ENCODE measurements at regions not wholly inside any gene's neighbourhood (a gene's known extent, or its start where the extent isn't known, plus 50 kb on each side); places are given as distances from the start of the nearest gene placed in this dataset.
"Not testable (repeated sequence)": the region's sequence is repeated elsewhere in the genome, so short reads cannot be mapped to it uniquely, and the experiment has no call there.

DNA sequence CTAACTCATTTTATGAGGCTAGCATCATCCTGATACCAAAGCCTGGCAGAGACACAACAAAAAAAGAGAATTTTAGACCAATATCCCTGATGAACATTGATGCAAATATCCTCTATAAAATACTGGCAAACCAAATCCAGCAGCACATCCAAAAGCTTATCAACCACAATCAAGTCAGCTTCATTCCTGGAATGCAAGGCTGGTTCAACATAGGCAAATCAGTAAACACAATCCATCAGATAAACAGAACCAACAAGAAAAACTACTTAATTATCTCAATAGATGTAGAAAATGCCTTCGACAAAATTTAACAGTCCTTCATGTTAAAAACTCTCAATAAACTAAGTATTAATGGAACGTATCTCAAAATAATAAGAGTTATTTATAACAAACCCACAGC, 433.3 kb downstream of the TFEC start:
- TF ChIP-seq, protein P1, sequence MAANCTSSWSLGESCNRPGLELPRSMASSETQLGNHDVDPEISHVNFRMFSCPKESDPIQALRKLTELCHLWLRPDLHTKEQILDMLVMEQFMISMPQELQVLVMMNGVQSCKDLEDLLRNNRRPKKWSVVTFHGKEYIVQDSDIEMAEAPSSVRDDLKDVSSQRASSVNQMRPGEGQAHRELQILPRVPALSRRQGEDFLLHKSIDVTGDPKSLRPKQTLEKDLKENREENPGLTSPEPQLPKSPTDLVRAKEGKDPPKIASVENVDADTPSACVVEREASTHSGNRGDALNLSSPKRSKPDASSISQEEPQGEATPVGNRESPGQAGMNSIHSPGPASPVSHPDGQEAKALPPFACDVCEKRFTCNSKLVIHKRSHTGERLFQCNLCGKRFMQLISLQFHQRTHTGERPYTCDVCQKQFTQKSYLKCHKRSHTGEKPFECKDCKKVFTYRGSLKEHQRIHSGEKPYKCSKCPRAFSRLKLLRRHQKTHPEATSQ (tag by site-specific recombination; IDR thresholded peaks at IDR 0.05) = not testable (repeated sequence)
- TF ChIP-seq, protein P2, sequence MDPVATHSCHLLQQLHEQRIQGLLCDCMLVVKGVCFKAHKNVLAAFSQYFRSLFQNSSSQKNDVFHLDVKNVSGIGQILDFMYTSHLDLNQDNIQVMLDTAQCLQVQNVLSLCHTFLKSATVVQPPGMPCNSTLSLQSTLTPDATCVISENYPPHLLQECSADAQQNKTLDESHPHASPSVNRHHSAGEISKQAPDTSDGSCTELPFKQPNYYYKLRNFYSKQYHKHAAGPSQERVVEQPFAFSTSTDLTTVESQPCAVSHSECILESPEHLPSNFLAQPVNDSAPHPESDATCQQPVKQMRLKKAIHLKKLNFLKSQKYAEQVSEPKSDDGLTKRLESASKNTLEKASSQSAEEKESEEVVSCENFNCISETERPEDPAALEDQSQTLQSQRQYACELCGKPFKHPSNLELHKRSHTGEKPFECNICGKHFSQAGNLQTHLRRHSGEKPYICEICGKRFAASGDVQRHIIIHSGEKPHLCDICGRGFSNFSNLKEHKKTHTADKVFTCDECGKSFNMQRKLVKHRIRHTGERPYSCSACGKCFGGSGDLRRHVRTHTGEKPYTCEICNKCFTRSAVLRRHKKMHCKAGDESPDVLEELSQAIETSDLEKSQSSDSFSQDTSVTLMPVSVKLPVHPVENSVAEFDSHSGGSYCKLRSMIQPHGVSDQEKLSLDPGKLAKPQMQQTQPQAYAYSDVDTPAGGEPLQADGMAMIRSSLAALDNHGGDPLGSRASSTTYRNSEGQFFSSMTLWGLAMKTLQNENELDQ (tag by site-specific recombination; IDR thresholded peaks at IDR 0.05; ENCODE audit: low read depth) = not testable (repeated sequence)
- not testable (repeated sequence) for TF ChIP-seq ZNF132 (tag by site-specific recombination; IDR thresholded peaks at IDR 0.05; ENCODE audit: borderline replicate concordance); GLI4 (tag by site-specific recombination; IDR thresholded peaks at IDR 0.05); ZIC2 (tag by site-specific recombination; IDR thresholded peaks at IDR 0.05); ZBTB21 (tag by site-specific recombination; IDR thresholded peaks at IDR 0.05)
- TF ChIP-seq, protein P3, sequence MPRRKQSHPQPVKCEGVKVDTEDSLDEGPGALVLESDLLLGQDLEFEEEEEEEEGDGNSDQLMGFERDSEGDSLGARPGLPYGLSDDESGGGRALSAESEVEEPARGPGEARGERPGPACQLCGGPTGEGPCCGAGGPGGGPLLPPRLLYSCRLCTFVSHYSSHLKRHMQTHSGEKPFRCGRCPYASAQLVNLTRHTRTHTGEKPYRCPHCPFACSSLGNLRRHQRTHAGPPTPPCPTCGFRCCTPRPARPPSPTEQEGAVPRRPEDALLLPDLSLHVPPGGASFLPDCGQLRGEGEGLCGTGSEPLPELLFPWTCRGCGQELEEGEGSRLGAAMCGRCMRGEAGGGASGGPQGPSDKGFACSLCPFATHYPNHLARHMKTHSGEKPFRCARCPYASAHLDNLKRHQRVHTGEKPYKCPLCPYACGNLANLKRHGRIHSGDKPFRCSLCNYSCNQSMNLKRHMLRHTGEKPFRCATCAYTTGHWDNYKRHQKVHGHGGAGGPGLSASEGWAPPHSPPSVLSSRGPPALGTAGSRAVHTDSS (tag by site-specific recombination; IDR thresholded peaks at IDR 0.05) = not testable (repeated sequence)
- TF ChIP-seq, protein P4, sequence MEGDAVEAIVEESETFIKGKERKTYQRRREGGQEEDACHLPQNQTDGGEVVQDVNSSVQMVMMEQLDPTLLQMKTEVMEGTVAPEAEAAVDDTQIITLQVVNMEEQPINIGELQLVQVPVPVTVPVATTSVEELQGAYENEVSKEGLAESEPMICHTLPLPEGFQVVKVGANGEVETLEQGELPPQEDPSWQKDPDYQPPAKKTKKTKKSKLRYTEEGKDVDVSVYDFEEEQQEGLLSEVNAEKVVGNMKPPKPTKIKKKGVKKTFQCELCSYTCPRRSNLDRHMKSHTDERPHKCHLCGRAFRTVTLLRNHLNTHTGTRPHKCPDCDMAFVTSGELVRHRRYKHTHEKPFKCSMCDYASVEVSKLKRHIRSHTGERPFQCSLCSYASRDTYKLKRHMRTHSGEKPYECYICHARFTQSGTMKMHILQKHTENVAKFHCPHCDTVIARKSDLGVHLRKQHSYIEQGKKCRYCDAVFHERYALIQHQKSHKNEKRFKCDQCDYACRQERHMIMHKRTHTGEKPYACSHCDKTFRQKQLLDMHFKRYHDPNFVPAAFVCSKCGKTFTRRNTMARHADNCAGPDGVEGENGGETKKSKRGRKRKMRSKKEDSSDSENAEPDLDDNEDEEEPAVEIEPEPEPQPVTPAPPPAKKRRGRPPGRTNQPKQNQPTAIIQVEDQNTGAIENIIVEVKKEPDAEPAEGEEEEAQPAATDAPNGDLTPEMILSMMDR (tag by site-specific recombination; IDR thresholded peaks at IDR 0.05) = not testable (repeated sequence)
- TF ChIP-seq, protein P5, sequence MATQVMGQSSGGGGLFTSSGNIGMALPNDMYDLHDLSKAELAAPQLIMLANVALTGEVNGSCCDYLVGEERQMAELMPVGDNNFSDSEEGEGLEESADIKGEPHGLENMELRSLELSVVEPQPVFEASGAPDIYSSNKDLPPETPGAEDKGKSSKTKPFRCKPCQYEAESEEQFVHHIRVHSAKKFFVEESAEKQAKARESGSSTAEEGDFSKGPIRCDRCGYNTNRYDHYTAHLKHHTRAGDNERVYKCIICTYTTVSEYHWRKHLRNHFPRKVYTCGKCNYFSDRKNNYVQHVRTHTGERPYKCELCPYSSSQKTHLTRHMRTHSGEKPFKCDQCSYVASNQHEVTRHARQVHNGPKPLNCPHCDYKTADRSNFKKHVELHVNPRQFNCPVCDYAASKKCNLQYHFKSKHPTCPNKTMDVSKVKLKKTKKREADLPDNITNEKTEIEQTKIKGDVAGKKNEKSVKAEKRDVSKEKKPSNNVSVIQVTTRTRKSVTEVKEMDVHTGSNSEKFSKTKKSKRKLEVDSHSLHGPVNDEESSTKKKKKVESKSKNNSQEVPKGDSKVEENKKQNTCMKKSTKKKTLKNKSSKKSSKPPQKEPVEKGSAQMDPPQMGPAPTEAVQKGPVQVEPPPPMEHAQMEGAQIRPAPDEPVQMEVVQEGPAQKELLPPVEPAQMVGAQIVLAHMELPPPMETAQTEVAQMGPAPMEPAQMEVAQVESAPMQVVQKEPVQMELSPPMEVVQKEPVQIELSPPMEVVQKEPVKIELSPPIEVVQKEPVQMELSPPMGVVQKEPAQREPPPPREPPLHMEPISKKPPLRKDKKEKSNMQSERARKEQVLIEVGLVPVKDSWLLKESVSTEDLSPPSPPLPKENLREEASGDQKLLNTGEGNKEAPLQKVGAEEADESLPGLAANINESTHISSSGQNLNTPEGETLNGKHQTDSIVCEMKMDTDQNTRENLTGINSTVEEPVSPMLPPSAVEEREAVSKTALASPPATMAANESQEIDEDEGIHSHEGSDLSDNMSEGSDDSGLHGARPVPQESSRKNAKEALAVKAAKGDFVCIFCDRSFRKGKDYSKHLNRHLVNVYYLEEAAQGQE (tag by site-specific recombination; IDR thresholded peaks at IDR 0.05) = not testable (repeated sequence)
